Activated T-cell treated with anti-CD3 and anti-CD28 coated beads, Interleukin-2, amount 50 U/mL, for 4 hours (primary cell): ENCODE measurements at regions not wholly inside any gene's neighbourhood (a gene's known extent, or its start where the extent isn't known, plus 50 kb on each side); places are given as distances from the start of the nearest gene placed in this dataset.
"Not testable (repeated sequence)": the region's sequence is repeated elsewhere in the genome, so short reads cannot be mapped to it uniquely, and the experiment has no call there.

Source experiments
- ATAC-seq, 2 donors: fragments of 200-7000 bp; cut with Tn5 transposase; one replicate each; pipeline ENCODE4 v1.10.0; 2021
- DNase-seq: peaks from one replicate; pipeline ENCODE4 v3.0.0-alpha.2; 2020
- H3K27me3 Mint-ChIP-seq: one replicate; pipeline ENCODE4 v1.8.0; 2021; ENCODE audit warnings: low read depth, mixed read lengths
- H3K36me3 Mint-ChIP-seq: one replicate; pipeline ENCODE4 v1.8.0; 2022; ENCODE audit warnings: mixed read lengths; ENCODE audit not compliant: insufficient read depth
- H3K4me1 Mint-ChIP-seq: one replicate; pipeline ENCODE4 v1.8.0; 2021; ENCODE audit warnings: low read depth, mixed read lengths
- H3K4me3 Mint-ChIP-seq: one replicate; pipeline ENCODE4 v1.8.0; 2021; ENCODE audit warnings: mild to moderate bottlenecking, moderate library complexity, mixed read lengths
- H3K9me3 Mint-ChIP-seq: one replicate; pipeline ENCODE4 v1.8.0; 2021; ENCODE audit warnings: mixed read lengths

DNA sequence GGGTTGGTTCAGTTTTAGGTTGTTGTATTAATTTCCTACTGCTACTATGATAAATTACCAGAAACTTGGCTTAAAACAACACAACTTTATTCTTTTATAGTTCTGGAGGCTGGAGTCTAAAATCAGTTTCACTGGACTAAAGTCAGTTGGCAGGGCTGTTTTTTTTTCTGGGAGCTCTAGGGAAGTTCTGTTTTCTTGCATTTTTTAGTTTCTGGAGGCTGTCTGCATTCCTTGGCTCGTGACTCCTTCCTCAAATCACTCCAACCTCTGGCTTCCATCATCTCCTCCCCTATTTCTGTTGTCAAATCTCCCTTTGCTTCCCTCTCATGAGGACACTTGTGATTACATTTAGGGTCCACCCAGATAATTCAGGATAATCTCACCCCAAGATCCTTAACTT, 51.3 kb upstream of the SUB1 start:
- H3K36me3 Mint-ChIP-seq = peaks cover 2% of the 10 kb centered on the region
- H3K4me1 Mint-ChIP-seq = peaks cover 69% of the 10 kb centered on the region
- H3K27me3 Mint-ChIP-seq = no peaks in the 10 kb centered on the region
- H3K9me3 Mint-ChIP-seq = no peaks in the 10 kb centered on the region
- ATAC-seq = no peak
- peak overlapping the region; percentile 37 for H3K4me3 Mint-ChIP-seq
- DNase-seq = no peak

DNA sequence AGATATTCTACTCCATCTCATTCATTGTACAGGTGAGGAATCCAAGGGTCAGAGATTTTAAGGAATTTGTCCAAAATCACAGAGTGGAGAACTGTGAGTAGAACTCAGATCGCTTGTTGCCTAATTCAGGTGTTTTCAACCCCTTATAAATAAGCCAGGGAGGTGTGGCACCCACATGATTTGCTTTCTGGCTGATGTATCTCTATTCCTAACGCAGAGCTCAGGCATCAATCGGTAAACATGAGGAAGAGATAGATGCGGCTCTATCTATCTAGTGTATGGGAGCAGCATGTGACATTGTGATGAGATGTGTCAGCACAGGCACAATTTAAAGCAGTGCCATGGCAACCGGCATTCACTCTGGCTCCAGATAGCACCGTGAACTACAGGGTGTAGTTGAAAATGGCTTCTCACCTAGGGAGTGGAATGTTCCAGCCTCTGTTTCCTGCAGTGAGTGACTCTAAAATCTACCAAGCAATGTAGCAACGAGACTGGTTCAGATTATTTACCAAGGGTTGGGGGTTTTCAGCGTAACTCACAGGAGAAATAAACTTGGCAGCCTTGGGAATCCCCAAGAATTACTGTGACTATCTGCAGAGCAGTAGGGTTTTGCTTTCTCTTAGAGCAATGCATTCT, 53.4 kb upstream of the SUB1 start:
- H3K4me3 Mint-ChIP-seq = peak overlapping the region; percentile 85
- no peaks in the 10 kb centered on the region for H3K27me3 Mint-ChIP-seq
- H3K36me3 Mint-ChIP-seq = no peaks in the 10 kb centered on the region
- DNase-seq (peak; percentile 46), ATAC-seq (peak; percentile 78 to 80)
- no peaks in the 10 kb centered on the region for H3K9me3 Mint-ChIP-seq
- H3K4me1 Mint-ChIP-seq = peaks cover 49% of the 10 kb centered on the region

DNA sequence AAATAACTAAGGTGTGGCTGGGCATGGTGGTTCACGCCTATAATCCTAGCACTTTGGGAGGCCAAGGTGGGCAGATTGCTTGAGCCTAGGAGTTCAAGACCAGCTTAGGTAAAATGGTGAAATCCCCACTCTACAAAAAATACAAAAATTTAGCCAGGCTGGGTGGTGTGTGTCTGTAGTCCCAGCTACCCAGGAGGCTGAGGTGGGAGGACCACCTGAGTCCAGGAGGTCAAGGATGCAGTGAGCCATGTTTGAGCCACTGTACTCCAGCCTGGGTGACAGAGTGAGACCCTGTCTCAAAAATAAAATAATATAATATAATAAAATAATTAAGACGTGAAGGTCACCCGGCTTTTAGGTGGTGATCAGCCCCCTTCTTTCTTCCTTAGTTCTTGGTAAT, 58.0 kb upstream of the SUB1 start:
- H3K9me3 Mint-ChIP-seq, H3K36me3 Mint-ChIP-seq, ATAC-seq, DNase-seq, H3K27me3 Mint-ChIP-seq, H3K4me3 Mint-ChIP-seq: not testable (repeated sequence)
- peaks cover 33% of the 10 kb centered on the region for H3K4me1 Mint-ChIP-seq

DNA sequence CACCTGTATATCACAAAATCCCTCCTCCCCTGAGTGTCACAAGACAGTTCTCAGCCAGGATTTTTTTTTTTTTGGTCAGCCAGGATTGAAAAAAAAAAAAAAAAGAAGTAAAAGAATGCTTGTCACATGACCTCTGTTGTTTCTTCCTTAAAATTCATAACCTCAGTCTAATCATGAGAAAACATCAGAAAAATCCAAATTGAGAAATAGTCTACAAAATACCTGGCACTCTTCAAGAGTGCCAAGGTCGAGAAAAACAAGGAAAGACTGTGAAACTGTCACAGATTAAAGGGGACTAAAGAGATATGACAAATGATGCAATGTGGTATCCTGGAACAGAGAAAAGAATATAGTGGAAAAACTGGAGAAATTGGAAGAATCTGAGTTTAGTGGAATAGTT, 58.5 kb upstream of the SUB1 start:
- DNase-seq (no peak), ATAC-seq (no peak)
- no peaks in the 10 kb centered on the region for H3K27me3 Mint-ChIP-seq
- no peaks in the 10 kb centered on the region for H3K36me3 Mint-ChIP-seq
- no peak overlapping the region for H3K4me3 Mint-ChIP-seq
- no peaks in the 10 kb centered on the region for H3K9me3 Mint-ChIP-seq
- H3K4me1 Mint-ChIP-seq = peaks cover 30% of the 10 kb centered on the region

DNA sequence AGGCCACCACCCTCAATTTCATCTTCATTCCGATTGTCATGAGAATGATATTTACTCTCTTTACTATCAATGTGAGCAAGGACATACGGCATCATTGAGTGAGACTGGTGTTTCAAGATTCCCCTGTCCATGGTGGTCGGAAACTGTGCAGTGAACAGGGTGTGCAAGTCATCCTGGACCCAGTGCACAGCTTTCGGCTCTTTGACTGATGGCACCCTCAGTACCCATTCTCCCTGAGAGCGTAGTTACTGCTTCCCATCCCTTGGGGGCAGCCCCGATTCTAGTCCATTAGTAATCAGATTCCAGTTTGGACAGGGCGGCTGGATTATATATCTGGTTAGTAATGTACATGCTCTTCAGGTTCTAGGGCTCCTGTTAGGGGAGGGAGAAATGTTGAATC, 61.7 kb upstream of the SUB1 start:
- Mint-ChIP-seq H3K36me3 (no peaks in the 10 kb centered on the region), H3K4me1 (peaks cover 17% of the 10 kb centered on the region), H3K9me3 (no peaks in the 10 kb centered on the region), H3K4me3 (no peak overlapping the region), H3K27me3 (no peaks in the 10 kb centered on the region)
- DNase-seq (no peak), ATAC-seq (no peak)

DNA sequence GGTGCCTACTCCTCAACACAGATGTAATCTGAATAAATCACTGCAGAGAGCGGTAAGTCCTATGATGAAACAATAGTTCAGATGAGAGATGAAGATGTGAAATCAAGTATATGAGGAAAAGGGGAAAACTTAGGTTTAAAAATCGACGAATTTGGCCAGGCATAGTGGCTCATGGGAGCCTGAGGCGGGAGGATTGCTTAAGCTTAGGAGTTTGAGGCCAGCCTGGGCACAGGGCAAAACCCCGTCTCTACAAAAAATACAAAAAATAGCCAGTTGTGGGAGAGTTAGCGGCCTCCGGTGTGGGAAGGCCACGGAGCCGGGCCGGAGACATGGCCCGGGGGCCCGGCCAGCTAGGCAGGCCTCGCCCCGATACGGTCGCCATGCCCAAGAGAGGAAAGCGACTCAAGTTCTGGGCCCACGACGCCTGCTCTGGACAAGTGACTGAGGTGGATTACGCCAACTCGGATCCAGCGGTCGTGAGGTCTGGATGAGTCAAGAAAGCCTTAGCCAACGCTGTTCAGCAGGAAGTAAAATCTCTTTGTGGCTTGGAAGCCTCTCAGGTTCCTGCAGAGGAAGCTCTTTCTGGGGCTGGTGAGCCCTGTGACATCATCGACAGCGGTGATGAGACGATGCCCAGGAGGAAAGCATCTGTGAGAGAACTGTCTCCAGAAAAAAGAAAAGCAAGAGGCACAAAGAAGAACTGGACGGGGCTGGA, 62.8 kb upstream of the SUB1 start:
- peak; percentile 53 to 81 for ATAC-seq
- Mint-ChIP-seq H3K4me3 (no peak overlapping the region), H3K9me3 (no peaks in the 10 kb centered on the region), H3K27me3 (no peaks in the 10 kb centered on the region), H3K36me3 (no peaks in the 10 kb centered on the region), H3K4me1 (peaks cover 17% of the 10 kb centered on the region)
- peak; percentile 30 for DNase-seq

DNA sequence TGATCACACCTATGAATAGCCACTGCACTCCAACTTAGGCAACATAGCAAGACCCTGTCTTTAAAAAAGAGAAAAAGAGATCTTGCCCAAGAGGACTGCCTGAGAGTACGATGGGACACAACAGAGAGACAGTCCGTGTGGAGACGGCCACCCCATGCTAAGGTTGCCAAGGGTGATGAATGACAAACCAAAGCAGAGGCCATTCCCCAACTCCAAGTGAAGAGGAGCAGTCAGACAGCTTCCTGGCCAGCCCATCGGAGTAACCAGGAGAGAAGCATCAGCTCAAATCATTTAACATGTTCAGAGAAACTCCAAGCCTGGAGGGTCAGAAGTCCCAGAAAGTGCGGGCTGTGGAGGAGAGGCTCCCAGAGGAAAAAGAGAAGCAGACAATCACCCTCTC, 63.9 kb upstream of the SUB1 start:
- H3K4me1 Mint-ChIP-seq = peaks cover 17% of the 10 kb centered on the region
- DNase-seq (no peak), ATAC-seq (no peak)
- no peak overlapping the region for H3K4me3 Mint-ChIP-seq
- H3K9me3 Mint-ChIP-seq = no peaks in the 10 kb centered on the region
- H3K27me3 Mint-ChIP-seq = peaks cover 1% of the 10 kb centered on the region
- H3K36me3 Mint-ChIP-seq = no peaks in the 10 kb centered on the region

DNA sequence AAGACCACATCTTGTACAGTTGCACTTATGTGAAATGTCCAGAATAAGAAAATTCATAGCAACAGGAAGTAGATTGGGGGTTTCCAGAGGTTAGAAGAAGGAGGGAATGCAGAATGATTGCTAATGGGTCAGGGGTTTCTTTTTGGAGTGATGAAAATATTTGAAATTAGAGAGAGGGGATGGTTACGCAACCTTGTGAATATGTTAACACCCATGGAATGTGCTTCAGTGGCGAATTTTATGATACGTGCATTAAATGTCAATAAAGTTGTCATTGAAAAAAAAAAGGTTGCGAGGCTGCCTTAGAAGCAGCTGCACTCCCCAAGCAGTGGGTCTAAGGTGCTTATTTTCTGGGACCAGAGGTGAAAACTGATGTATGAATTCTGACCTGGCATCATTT, 64.4 kb upstream of the SUB1 start:
- Mint-ChIP-seq H3K4me1 (peaks cover 17% of the 10 kb centered on the region), H3K36me3 (no peaks in the 10 kb centered on the region), H3K27me3 (peaks cover 1% of the 10 kb centered on the region), H3K4me3 (no peak overlapping the region), H3K9me3 (no peaks in the 10 kb centered on the region)
- DNase-seq (no peak), ATAC-seq (no peak)

DNA sequence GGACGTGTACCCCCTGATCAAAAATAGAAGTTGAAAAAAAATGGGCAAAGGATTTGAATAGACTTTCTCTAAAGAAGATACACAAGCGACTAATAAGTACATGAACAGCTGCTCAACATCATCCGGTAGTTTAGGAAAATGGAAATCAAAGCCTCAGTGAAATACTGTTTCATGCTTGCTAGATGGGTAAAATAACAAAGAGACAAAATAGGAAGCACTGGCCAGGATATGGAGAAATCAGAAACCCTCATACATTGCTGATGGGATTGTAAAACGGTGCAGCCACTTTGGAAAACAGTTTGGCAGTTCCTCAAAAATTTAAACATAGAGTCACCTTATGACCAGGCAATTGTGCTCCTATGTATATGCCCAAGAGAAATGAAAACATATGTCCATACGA, 65.0 kb upstream of the SUB1 start:
- ATAC-seq (no peak), DNase-seq (no peak)
- Mint-ChIP-seq H3K36me3 (no peaks in the 10 kb centered on the region), H3K9me3 (no peaks in the 10 kb centered on the region), H3K4me1 (peaks cover 17% of the 10 kb centered on the region), H3K27me3 (peaks cover 1% of the 10 kb centered on the region), H3K4me3 (no peak overlapping the region)

DNA sequence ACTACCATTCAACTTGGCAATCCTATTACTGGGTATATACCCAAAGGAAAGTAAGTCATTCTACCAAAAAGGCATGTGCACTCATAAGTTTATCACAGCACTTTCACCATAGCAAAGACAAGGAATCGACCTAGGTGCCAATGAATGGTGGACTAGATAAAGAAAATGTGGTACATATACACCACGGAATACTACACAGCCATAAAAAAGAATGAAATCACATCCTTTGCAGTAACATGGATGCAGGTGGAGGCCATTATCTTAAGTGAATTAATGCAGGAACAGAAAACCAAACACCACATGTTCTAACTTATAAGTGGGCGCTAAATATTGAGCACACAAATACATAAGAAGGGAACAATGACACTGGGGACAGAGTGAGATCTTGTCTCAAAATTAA, 65.8 kb upstream of the SUB1 start:
- ATAC-seq = no peak
- no peak for DNase-seq
- H3K27me3 Mint-ChIP-seq = peaks cover 1% of the 10 kb centered on the region
- no peak overlapping the region for H3K4me3 Mint-ChIP-seq
- H3K36me3 Mint-ChIP-seq = no peaks in the 10 kb centered on the region
- H3K9me3 Mint-ChIP-seq = no peaks in the 10 kb centered on the region
- H3K4me1 Mint-ChIP-seq = peaks cover 17% of the 10 kb centered on the region

DNA sequence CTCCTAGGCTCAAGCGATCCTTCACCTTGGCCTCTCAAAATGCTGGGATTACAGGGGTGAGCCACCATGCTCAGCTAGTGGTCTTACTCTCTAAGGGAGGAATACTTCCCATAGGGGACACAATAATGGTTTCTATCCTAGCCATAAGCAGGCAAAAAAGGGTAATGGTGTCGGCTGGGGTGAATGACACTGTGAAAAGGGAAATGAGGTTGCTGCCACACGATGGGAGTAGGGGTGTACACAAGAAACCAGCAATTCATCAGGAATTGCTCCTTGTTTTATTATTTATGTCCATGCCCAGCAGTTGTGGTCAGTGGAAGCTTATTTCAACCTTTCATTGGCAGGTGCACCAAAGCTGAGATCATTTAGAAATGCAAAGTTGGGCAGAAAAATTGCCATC, 70.3 kb upstream of the ZFR start:
- H3K36me3 Mint-ChIP-seq = no peaks in the 10 kb centered on the region
- ATAC-seq = no peak
- no peaks in the 10 kb centered on the region for H3K4me1 Mint-ChIP-seq
- H3K27me3 Mint-ChIP-seq = peaks cover 1% of the 10 kb centered on the region
- no peaks in the 10 kb centered on the region for H3K9me3 Mint-ChIP-seq
- DNase-seq = no peak
- H3K4me3 Mint-ChIP-seq = no peak overlapping the region

DNA sequence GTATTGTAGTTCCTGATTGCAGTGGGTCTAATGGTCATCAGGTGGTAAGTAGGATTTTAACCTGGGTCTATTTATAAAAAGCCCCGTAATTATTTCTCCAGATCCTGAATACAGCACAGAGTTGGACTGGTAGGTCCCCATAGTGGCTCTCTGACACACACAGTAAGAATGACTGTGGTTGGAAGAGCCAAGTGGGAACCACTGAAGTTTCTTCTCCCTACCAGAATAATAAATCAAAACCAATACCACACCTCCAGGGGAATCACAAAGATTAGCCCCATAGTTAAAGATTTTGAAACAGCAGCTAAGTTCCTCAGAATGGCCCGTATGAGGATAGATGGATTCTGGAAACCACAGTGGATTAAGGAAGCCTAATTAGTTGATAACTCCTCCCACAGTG, 68.4 kb upstream of the ZFR start:
- H3K4me1 Mint-ChIP-seq = no peaks in the 10 kb centered on the region

DNA sequence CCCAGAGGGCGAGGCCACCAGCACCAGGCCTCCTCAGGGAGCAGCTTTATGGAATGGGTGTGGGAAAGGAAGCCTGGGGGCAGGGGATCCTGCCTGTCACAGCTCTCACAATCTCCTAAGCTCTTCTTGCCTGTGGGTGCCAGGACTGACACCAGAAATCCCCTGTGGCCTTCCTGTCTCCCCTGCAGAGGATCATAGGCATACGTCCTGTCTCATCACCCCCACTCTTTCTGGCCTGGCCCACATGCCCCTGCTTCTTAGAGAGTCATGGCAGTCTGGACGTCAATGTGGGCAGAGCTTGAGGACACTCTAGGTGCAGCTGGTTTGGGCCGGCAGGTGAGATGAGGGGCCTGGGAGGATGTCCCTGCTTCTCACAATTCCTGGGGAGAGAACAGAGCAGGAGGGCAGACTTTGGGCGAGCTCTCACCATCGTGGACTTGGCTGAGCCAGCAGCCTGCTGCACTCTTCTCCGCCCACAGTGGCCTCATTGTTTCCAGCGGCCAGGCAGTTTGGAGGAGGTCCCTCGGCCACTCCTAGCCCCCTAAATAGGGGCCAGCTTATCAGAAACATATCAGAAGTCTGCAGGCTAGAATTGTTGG, 67.3 kb upstream of the ZFR start:
- Mint-ChIP-seq H3K27me3 (no peaks in the 10 kb centered on the region), H3K4me3 (no peak overlapping the region), H3K36me3 (no peaks in the 10 kb centered on the region), H3K9me3 (no peaks in the 10 kb centered on the region), H3K4me1 (no peaks in the 10 kb centered on the region)
- ATAC-seq (no peak), DNase-seq (no peak)

More for the DNA sequence above, 68.4 kb upstream of the ZFR start:
- Mint-ChIP-seq H3K27me3 (peaks cover 1% of the 10 kb centered on the region), H3K36me3 (no peaks in the 10 kb centered on the region), H3K9me3 (no peaks in the 10 kb centered on the region), H3K4me3 (no peak overlapping the region)
- ATAC-seq = no peak
- DNase-seq = no peak

DNA sequence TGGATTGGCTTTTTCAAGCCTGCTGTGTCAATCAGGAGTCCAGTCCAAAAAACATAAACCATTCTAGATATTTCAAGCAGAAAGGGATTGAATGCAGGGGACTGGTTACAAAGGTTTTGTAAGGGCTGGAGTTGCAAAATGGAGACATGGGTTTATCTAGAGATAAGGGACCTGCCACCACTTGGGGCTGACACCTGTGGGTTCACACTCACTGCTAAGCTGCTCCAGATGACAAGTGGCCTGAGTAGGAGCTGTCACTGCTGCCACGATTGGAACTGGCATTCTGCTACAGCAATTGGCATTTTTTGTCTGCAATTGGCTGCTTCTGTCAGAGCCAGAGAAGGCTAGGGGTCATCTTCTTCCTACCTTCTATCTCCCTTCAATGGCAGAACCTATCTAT, 66.3 kb upstream of the ZFR start:
- no peaks in the 10 kb centered on the region for H3K36me3 Mint-ChIP-seq
- DNase-seq = no peak
- H3K4me1 Mint-ChIP-seq = peaks cover 4% of the 10 kb centered on the region
- H3K27me3 Mint-ChIP-seq = no peaks in the 10 kb centered on the region
- ATAC-seq = no peak
- no peak overlapping the region for H3K4me3 Mint-ChIP-seq
- H3K9me3 Mint-ChIP-seq = no peaks in the 10 kb centered on the region
